ENCODE measurements at regions not wholly inside any gene's neighbourhood (a gene's known extent, or its start where the extent isn't known, plus 50 kb on each side); places are given as distances from the start of the nearest gene placed in this dataset.

- TF ChIP-seq MYB (IDR thresholded peaks at IDR 0.05; ENCODE audit: borderline replicate concordance, low read depth, low read length) (no peak), TCF12 (IDR thresholded peaks at IDR 0.05; ENCODE audit: low read depth, low read length) (0 out of 2 replicates have a peak, but pooled peaks have one; percentile 24), BCL11A (IDR thresholded peaks at IDR 0.05; ENCODE audit: low read depth, low read length) (no peak), FOXM1 (IDR thresholded peaks at IDR 0.05; ENCODE audit: low read depth, low read length) (peak; percentile 51; the same call in 1 of the 2 replicates), PRDM15 (CRISPR knock-in tag; IDR thresholded peaks at IDR 0.05) (no peak), PBX3 (IDR thresholded peaks at IDR 0.05; ENCODE audit: insufficient replicate concordance, low read depth, low read length) (peak; percentile 50), PML (IDR thresholded peaks at IDR 0.05; ENCODE audit: low read length) (no peak), LARP7 (IDR thresholded peaks at IDR 0.05) (no peak), SIX5 (IDR thresholded peaks at IDR 0.05; ENCODE audit: low read depth, low read length, severe bottlenecking) (no peak), IRF3 (IDR thresholded peaks at IDR 0.05) (no peak), CEBPB (IDR thresholded peaks at IDR 0.05; ENCODE audit: borderline replicate concordance in 1 of 2, low read depth in 2 of 2, low read length in 2 of 2) (peak in 1 of 2 experiments; percentile 61; a peak in 1 of 4 replicates), IRF4 (IDR thresholded peaks at IDR 0.05; ENCODE audit: low read depth, low read length) (no peak), ESRRA (IDR thresholded peaks at IDR 0.05; ENCODE audit: low read length) (no peak), ASH2L (IDR thresholded peaks at IDR 0.05; ENCODE audit: borderline replicate concordance, low read depth) (no peak), YY1 (IDR thresholded peaks at IDR 0.05; ENCODE audit: low read depth, low read length) (no peak), KDM1A (IDR thresholded peaks at IDR 0.05; ENCODE audit: borderline replicate concordance) (no peak), FOS (IDR thresholded peaks at IDR 0.05; ENCODE audit: borderline replicate concordance, extremely low read depth, insufficient read length) (no peak), NR2C2 (IDR thresholded peaks at IDR 0.05; ENCODE audit: borderline replicate concordance, control insufficient read depth, insufficient read length, low read depth) (no peak), CBX5 (IDR thresholded peaks at IDR 0.05; ENCODE audit: low read depth) (no peak), PAX5 (IDR thresholded peaks at IDR 0.05; ENCODE audit: borderline replicate concordance, low read depth, low read length) (no peak), RB1 (IDR thresholded peaks at IDR 0.05; ENCODE audit: borderline replicate concordance) (no peak), HDAC2 (IDR thresholded peaks at IDR 0.05) (no peak), YBX1 (IDR thresholded peaks at IDR 0.05) (no peak), HDGF (IDR thresholded peaks at IDR 0.05) (no peak)
- TF ChIP-seq, protein P1, sequence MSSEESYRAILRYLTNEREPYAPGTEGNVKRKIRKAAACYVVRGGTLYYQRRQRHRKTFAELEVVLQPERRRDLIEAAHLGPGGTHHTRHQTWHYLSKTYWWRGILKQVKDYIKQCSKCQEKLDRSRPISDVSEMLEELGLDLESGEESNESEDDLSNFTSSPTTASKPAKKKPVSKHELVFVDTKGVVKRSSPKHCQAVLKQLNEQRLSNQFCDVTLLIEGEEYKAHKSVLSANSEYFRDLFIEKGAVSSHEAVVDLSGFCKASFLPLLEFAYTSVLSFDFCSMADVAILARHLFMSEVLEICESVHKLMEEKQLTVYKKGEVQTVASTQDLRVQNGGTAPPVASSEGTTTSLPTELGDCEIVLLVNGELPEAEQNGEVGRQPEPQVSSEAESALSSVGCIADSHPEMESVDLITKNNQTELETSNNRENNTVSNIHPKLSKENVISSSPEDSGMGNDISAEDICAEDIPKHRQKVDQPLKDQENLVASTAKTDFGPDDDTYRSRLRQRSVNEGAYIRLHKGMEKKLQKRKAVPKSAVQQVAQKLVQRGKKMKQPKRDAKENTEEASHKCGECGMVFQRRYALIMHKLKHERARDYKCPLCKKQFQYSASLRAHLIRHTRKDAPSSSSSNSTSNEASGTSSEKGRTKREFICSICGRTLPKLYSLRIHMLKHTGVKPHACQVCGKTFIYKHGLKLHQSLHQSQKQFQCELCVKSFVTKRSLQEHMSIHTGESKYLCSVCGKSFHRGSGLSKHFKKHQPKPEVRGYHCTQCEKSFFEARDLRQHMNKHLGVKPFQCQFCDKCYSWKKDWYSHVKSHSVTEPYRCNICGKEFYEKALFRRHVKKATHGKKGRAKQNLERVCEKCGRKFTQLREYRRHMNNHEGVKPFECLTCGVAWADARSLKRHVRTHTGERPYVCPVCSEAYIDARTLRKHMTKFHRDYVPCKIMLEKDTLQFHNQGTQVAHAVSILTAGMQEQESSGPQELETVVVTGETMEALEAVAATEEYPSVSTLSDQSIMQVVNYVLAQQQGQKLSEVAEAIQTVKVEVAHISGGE (CRISPR knock-in tag; IDR thresholded peaks at IDR 0.05), result no peak
Observed at GRCh38 chr13:33639626-33640080, 178.3 kb upstream of the RFC3 start (continued).

All from GM12878 (cell line).